ENCODE measurements at regions not wholly inside any gene's neighbourhood (a gene's known extent, or its start where the extent isn't known, plus 50 kb on each side); places are given as distances from the start of the nearest gene placed in this dataset.

DNA sequence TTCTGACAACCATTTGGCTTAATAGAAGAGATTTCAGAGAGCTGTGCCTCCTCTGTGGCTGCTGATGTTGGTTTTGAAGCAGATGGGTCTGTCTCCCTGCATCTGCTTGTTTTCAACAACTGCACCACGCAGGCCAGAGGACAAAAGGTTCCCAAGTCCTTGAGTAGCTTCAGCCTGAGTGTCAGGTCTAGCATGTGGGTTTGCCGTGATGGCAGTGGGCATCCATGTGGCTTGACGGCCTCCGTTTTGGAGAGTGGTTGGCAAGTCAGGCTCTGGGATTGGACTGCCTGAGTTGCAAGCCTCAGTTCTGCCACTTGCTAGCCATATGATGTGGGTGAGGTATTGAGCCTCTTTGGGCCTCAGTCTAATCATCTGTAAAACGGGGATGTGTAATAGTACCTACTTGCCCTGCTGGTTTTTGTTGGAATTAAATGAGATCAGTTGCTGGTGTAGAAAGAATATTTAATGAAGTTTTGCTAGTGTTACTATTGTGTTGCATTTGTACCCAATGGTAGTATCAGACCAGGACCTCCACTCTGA lies 119.8 kb upstream of the CPEB4 start:
- TF ChIP-seq, protein P1, sequence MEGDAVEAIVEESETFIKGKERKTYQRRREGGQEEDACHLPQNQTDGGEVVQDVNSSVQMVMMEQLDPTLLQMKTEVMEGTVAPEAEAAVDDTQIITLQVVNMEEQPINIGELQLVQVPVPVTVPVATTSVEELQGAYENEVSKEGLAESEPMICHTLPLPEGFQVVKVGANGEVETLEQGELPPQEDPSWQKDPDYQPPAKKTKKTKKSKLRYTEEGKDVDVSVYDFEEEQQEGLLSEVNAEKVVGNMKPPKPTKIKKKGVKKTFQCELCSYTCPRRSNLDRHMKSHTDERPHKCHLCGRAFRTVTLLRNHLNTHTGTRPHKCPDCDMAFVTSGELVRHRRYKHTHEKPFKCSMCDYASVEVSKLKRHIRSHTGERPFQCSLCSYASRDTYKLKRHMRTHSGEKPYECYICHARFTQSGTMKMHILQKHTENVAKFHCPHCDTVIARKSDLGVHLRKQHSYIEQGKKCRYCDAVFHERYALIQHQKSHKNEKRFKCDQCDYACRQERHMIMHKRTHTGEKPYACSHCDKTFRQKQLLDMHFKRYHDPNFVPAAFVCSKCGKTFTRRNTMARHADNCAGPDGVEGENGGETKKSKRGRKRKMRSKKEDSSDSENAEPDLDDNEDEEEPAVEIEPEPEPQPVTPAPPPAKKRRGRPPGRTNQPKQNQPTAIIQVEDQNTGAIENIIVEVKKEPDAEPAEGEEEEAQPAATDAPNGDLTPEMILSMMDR (conservative IDR thresholded peaks at IDR 0.05): no peak
- TF ChIP-seq ZFX (IDR thresholded peaks at IDR 0.05): no peak

All from C4-2B (cell line).